ENCODE measurements at regions not wholly inside any gene's neighbourhood (a gene's known extent, or its start where the extent isn't known, plus 50 kb on each side); places are given as distances from the start of the nearest gene placed in this dataset.

- Histone ChIP-seq H3K4me3 (ENCODE audit: low read length) (no peak overlapping the region), H3K9ac (ENCODE audit: low read length) (no peak overlapping the region), H3K4me1 (ENCODE audit: low read length) (no peaks in the 10 kb centered on the region), H3K27ac (ENCODE audit: low read length) (no peak overlapping the region), H3K4me2 (ENCODE audit: low read depth, low read length) (no peak overlapping the region), H3K36me3 (replicated peaks; ENCODE audit: insufficient read depth, low read length) (no peaks in the 10 kb centered on the region), H4K20me1 (ENCODE audit: insufficient read depth, low read length) (no peaks in the 10 kb centered on the region), H3K9me2 (replicated peaks; ENCODE audit: insufficient read depth, low read length) (no peaks in the 10 kb centered on the region), H3K9me3 (replicated peaks; ENCODE audit: insufficient read depth, low read length) (no peaks in the 10 kb centered on the region), H2AFZ (ENCODE audit: low read length) (no peak overlapping the region), H3K27me3 (replicated peaks; ENCODE audit: insufficient read depth, low read length) (no peaks in the 10 kb centered on the region), H3K79me2 (ENCODE audit: low read length) (no peaks in the 10 kb centered on the region), H3F3A (ENCODE audit: insufficient read depth, low read length) (no peaks in the 10 kb centered on the region)
- no peak for DNase-seq
- TF ChIP-seq EZH2 (optimal IDR thresholded peaks at IDR 0.05; ENCODE audit: low read depth, low read length): no peak
- no peak for TF ChIP-seq CTCF (IDR thresholded peaks at IDR 0.05; ENCODE audit: low read length)
- no peak for TF ChIP-seq EZH2phosphoT487 (IDR thresholded peaks at IDR 0.05; ENCODE audit: low read length)
These were observed 61.6 kb upstream of the PHF14 start for GRCh38 chr7:10912077-10912476.

GRCh38 chr7:10913457-10913856 is 60.2 kb upstream of the PHF14 start:
- Histone ChIP-seq H3K9me3 (replicated peaks; ENCODE audit: insufficient read depth, low read length) (no peaks in the 10 kb centered on the region), H3K4me1 (ENCODE audit: low read length) (no peaks in the 10 kb centered on the region), H3K4me3 (ENCODE audit: low read length) (no peak overlapping the region), H3K4me2 (ENCODE audit: low read depth, low read length) (no peak overlapping the region), H3K36me3 (replicated peaks; ENCODE audit: insufficient read depth, low read length) (no peaks in the 10 kb centered on the region), H3K27me3 (replicated peaks; ENCODE audit: insufficient read depth, low read length) (no peaks in the 10 kb centered on the region), H3F3A (ENCODE audit: insufficient read depth, low read length) (no peaks in the 10 kb centered on the region), H3K79me2 (ENCODE audit: low read length) (no peaks in the 10 kb centered on the region), H3K27ac (ENCODE audit: low read length) (no peak overlapping the region), H4K20me1 (ENCODE audit: insufficient read depth, low read length) (no peaks in the 10 kb centered on the region), H3K9me2 (replicated peaks; ENCODE audit: insufficient read depth, low read length) (no peaks in the 10 kb centered on the region), H3K9ac (ENCODE audit: low read length) (no peak overlapping the region), H2AFZ (ENCODE audit: low read length) (no peak overlapping the region)
- TF ChIP-seq EZH2 (optimal IDR thresholded peaks at IDR 0.05; ENCODE audit: low read depth, low read length) (no peak), EZH2phosphoT487 (IDR thresholded peaks at IDR 0.05; ENCODE audit: low read length) (no peak), CTCF (IDR thresholded peaks at IDR 0.05; ENCODE audit: low read length) (no peak)
- DNase-seq: no peak

GRCh38 chr7:10918093-10918590 is 55.5 kb upstream of the PHF14 start:
- Histone ChIP-seq H3K9me2 (replicated peaks; ENCODE audit: insufficient read depth, low read length) (no peaks in the 10 kb centered on the region), H3K9me3 (replicated peaks; ENCODE audit: insufficient read depth, low read length) (no peaks in the 10 kb centered on the region), H3K27ac (ENCODE audit: low read length) (no peak overlapping the region), H2AFZ (ENCODE audit: low read length) (no peak overlapping the region), H3F3A (ENCODE audit: insufficient read depth, low read length) (no peaks in the 10 kb centered on the region), H4K20me1 (ENCODE audit: insufficient read depth, low read length) (no peaks in the 10 kb centered on the region), H3K79me2 (ENCODE audit: low read length) (no peaks in the 10 kb centered on the region), H3K4me3 (ENCODE audit: low read length) (no peak overlapping the region), H3K4me1 (ENCODE audit: low read length) (no peaks in the 10 kb centered on the region), H3K27me3 (replicated peaks; ENCODE audit: insufficient read depth, low read length) (no peaks in the 10 kb centered on the region), H3K9ac (ENCODE audit: low read length) (no peak overlapping the region), H3K4me2 (ENCODE audit: low read depth, low read length) (no peak overlapping the region), H3K36me3 (replicated peaks; ENCODE audit: insufficient read depth, low read length) (no peaks in the 10 kb centered on the region)
- TF ChIP-seq EZH2phosphoT487 (IDR thresholded peaks at IDR 0.05; ENCODE audit: low read length) (no peak), CTCF (IDR thresholded peaks at IDR 0.05; ENCODE audit: low read length) (no peak), EZH2 (optimal IDR thresholded peaks at IDR 0.05; ENCODE audit: low read depth, low read length) (no peak)
- DNase-seq: no peak

Measured in MM.1S (cell line).